Fibroblast of villous mesenchyme (primary cell): ENCODE measurements at regions not wholly inside any gene's neighbourhood (a gene's known extent, or its start where the extent isn't known, plus 50 kb on each side); places are given as distances from the start of the nearest gene placed in this dataset.

Experiments used
- DNase-seq: peaks from one replicate; pipeline ENCODE4 v3.0.0-alpha.2; 2010; ENCODE audit warnings: low read depth
- H3K4me3 ChIP-seq: 2 replicates; pipeline ENCODE4 v1.5.1; 2011; ENCODE audit warnings: low read depth, mild to moderate bottlenecking, low read length
- TF ChIP-seq, protein P1 (sequence below): IDR thresholded peaks from 2 replicates; pipeline ENCODE4 v1.5.1; 2012; ENCODE audit warnings: low read depth, mild to moderate bottlenecking, low read length; ENCODE audit not compliant: insufficient read depth

- no peak overlapping the region for H3K4me3 ChIP-seq
- TF ChIP-seq, protein P1, sequence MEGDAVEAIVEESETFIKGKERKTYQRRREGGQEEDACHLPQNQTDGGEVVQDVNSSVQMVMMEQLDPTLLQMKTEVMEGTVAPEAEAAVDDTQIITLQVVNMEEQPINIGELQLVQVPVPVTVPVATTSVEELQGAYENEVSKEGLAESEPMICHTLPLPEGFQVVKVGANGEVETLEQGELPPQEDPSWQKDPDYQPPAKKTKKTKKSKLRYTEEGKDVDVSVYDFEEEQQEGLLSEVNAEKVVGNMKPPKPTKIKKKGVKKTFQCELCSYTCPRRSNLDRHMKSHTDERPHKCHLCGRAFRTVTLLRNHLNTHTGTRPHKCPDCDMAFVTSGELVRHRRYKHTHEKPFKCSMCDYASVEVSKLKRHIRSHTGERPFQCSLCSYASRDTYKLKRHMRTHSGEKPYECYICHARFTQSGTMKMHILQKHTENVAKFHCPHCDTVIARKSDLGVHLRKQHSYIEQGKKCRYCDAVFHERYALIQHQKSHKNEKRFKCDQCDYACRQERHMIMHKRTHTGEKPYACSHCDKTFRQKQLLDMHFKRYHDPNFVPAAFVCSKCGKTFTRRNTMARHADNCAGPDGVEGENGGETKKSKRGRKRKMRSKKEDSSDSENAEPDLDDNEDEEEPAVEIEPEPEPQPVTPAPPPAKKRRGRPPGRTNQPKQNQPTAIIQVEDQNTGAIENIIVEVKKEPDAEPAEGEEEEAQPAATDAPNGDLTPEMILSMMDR, result no peak
- DNase-seq, result no peak
These were observed 252.6 kb downstream of the SLITRK5 start for GRCh38 chr13:87923753-87924152.

- DNase-seq, result no peak
These were observed 253.8 kb downstream of the SLITRK5 start for GRCh38 chr13:87925006-87925405.

GRCh38 chr13:87940776-87941175 is 269.6 kb downstream of the SLITRK5 start:
- TF ChIP-seq, protein P1, result no peak
- DNase-seq, result no peak
- H3K4me3 ChIP-seq, result no peak overlapping the region

More at GRCh38 chr13:87925006-87925405, 253.8 kb downstream of the SLITRK5 start:
- TF ChIP-seq, protein P1, result no peak
- no peak overlapping the region for H3K4me3 ChIP-seq

- TF ChIP-seq, protein P1, result no peak
- H3K4me3 ChIP-seq, result no peak overlapping the region
- no peak for DNase-seq
These were observed 270.1 kb downstream of the SLITRK5 start for GRCh38 chr13:87941226-87941625.

DNA sequence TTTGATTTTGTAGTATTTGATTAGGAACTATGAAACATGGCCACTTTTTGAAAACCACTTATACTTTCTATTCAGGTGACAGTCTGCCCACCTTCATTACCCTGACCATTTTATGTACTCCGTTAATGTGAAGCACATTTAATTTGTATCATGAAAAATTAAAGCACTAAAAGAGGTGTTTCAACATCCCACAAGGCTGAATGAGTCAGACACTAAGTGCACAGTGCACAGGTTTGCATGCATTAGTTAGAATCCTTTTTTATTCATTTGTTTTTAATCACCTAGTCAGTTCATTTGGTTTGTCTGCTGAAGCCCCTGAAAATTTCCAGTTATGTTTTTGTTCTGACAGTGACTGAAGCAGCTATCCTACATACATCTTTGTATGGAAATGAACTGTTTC is 271.0 kb downstream of the SLITRK5 start:
- no peak overlapping the region for H3K4me3 ChIP-seq
- TF ChIP-seq, protein P1, result no peak
- DNase-seq, result no peak

DNA sequence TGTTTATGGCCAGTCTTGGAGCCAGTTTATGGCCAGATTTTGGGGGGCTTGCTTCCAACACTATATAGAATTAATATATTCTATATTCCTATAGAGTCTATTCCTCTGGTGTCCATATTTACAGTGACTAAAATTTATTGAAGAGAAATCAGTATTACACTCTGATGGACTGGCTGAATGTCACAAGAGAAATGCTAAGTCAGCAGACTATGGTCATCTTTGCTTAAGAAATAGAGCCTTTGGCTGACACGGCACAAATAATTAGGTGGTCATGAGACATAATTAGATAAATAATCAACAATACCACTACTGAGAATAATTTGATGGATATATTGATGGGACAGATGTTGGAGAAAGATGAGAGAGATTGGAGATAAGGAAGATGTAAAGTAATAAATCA is 272.9 kb downstream of the SLITRK5 start:
- no peak for DNase-seq
- no peak overlapping the region for H3K4me3 ChIP-seq
- TF ChIP-seq, protein P1, result no peak

DNA sequence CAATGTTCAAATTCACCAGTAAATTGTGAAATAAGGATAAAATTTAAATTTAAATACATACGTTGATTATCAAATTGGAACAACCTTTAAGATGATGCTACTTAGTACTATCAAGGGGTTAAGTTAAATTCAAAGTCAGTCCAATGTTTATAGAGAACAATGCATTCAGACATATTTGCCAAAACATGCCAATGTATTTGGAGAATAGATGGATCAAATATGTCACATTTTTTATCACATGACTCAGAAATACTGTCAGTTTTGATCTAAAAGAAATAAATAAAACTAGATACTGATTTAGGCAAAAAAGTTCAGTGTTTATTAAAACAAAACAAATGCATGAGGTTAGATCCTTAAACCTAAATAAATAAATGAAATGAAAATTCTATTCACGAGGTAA is 281.2 kb downstream of the SLITRK5 start:
- no peak for DNase-seq
- H3K4me3 ChIP-seq, result no peak overlapping the region
- TF ChIP-seq, protein P1, result no peak
